Caco-2 (cell line): ENCODE measurements at regions not wholly inside any gene's neighbourhood (a gene's known extent, or its start where the extent isn't known, plus 50 kb on each side); places are given as distances from the start of the nearest gene placed in this dataset.

ENCODE experiments used
- BruUV-seq: library from RNA; stranded (reverse); fragments of 400-500 nt; replicated peaks from 2 replicates; lab custom pipeline; 2021; lab: Mats Ljungman, UMichigan
- CTCF ChIA-PET: fragments of 300-600 bp; sonication (Branson Sonifier 250); formaldehyde crosslinking; loops from one replicate; lab custom pipeline; 2022; ENCODE audit warnings: antibody characterized with exemption; lab: Charles Lee
- POLR2A ChIA-PET: fragments of 300-600 bp; sonication (Branson Sonifier 250); formaldehyde crosslinking; loops from one replicate; lab custom pipeline; 2022; ENCODE audit warnings: antibody characterized with exemption; lab: Charles Lee
- DNase-seq, 2 experiments: peaks; one replicate each; pipeline versions ENCODE4 v3.0.0 to v3.0.0-alpha.2; 2020 to 2022
- H3K27me3 ChIP-seq: replicated peaks from 2 replicates; pipeline ENCODE4 v1.6.0; 2011; ENCODE audit warnings: low read length; ENCODE audit not compliant: control insufficient read depth, insufficient read depth
- H3K36me3 ChIP-seq: 2 replicates; pipeline ENCODE4 v1.5.1; 2011; ENCODE audit warnings: low read length; ENCODE audit not compliant: control insufficient read depth, insufficient read depth
- H3K4me1 ChIP-seq: fragments of 250-450 bp; sonication (Bioruptor Pico); 2 replicates; pipeline ENCODE4 v1.5.1; 2020; ENCODE audit warnings: mild to moderate bottlenecking
- H3K4me3 ChIP-seq: 2 replicates; pipeline ENCODE4 v1.5.1; 2011; ENCODE audit warnings: low read depth, mild to moderate bottlenecking, control low read depth, low read length
- H3K9me3 ChIP-seq: fragments of 250-450 bp; sonication (Bioruptor Pico); 2 replicates; pipeline ENCODE4 v1.5.1; 2020; ENCODE audit warnings: mild to moderate bottlenecking, moderate library complexity
- H3K27ac Mint-ChIP-seq: one replicate; pipeline ENCODE4 v1.8.0; 2022; ENCODE audit warnings: mixed read lengths; ENCODE audit not compliant: unreplicated experiment
- H3K27me3 Mint-ChIP-seq: one replicate; pipeline ENCODE4 v1.8.0; 2022; ENCODE audit warnings: mixed read lengths; ENCODE audit not compliant: insufficient read depth, unreplicated experiment
- H3K36me3 Mint-ChIP-seq: one replicate; pipeline ENCODE4 v1.8.0; 2022; ENCODE audit warnings: mild to moderate bottlenecking, mixed read lengths; ENCODE audit not compliant: insufficient read depth, unreplicated experiment
- H3K4me1 Mint-ChIP-seq: one replicate; pipeline ENCODE4 v1.8.0; 2022; ENCODE audit warnings: low read depth, mixed read lengths; ENCODE audit not compliant: unreplicated experiment
- H3K4me3 Mint-ChIP-seq: one replicate; pipeline ENCODE4 v1.8.0; 2022; ENCODE audit warnings: mild to moderate bottlenecking, moderate library complexity, mixed read lengths; ENCODE audit not compliant: unreplicated experiment
- H3K9me3 Mint-ChIP-seq: one replicate; pipeline ENCODE4 v1.8.0; 2022; ENCODE audit warnings: mixed read lengths; ENCODE audit not compliant: unreplicated experiment
- intact Hi-C: fragments of 100-400 bp; cut with micrococcal nuclease; formaldehyde crosslinking; loops from one replicate; pipeline ENCODE4 v1.10.0; 2022; ENCODE audit not compliant: unreplicated experiment
- TF ChIP-seq, protein P1 (sequence below), 2 experiments: fragments of 200-600 bp in 1 of 2; IDR thresholded peaks; 1 replicate in 1 of 2; 2 replicates in 1 of 2; pipeline versions ENCODE4 v1.5.1 to v1.8.0; 2011 to 2022; ENCODE audit warnings: antibody characterized with exemption in 1 of 2, control low read depth in 1 of 2, inconsistent platforms in 1 of 2, low read depth in 1 of 2, low read length in 1 of 2, mild to moderate bottlenecking in 1 of 2, moderate library complexity in 1 of 2; ENCODE audit not compliant: insufficient read depth in 1 of 2, severe bottlenecking in 1 of 2, unreplicated experiment in 1 of 2

DNA sequence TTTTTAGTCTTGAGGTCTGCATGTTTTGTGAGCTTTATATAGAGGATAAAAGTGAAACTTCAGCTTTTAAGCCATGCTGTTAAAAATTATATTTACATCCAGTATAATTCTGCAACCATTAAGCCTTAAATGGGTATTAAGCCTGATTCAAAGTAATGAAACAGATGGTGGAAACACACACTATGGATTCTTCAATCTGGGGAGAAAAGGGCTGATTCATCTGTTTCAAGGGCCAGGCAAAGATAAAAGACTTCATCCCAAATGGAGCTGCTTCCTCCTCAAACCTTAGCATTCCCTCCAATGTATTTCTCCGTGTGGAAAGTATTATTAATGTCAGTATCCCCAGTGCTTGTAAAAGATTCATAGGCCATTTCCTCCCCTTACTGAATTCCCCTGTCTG lies 367.4 kb upstream of the ZFHX3 start:
- TF ChIP-seq, protein P1, sequence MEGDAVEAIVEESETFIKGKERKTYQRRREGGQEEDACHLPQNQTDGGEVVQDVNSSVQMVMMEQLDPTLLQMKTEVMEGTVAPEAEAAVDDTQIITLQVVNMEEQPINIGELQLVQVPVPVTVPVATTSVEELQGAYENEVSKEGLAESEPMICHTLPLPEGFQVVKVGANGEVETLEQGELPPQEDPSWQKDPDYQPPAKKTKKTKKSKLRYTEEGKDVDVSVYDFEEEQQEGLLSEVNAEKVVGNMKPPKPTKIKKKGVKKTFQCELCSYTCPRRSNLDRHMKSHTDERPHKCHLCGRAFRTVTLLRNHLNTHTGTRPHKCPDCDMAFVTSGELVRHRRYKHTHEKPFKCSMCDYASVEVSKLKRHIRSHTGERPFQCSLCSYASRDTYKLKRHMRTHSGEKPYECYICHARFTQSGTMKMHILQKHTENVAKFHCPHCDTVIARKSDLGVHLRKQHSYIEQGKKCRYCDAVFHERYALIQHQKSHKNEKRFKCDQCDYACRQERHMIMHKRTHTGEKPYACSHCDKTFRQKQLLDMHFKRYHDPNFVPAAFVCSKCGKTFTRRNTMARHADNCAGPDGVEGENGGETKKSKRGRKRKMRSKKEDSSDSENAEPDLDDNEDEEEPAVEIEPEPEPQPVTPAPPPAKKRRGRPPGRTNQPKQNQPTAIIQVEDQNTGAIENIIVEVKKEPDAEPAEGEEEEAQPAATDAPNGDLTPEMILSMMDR (IDR thresholded peaks at IDR 0.05; ENCODE audit: insufficient read depth in 1 of 2, low read depth in 1 of 2, low read length in 1 of 2, severe bottlenecking in 1 of 2, unreplicated experiment in 1 of 2), result no peak
- no peaks in the 10 kb centered on the region for H3K9me3 Mint-ChIP-seq
- H3K4me3 ChIP-seq, result no peak overlapping the region
- H3K4me3 Mint-ChIP-seq, result no peak overlapping the region
- intact Hi-C loops, result no loop called here
- DNase-seq, result no peak
- no peaks in the 10 kb centered on the region for H3K36me3 Mint-ChIP-seq
- POLR2A ChIA-PET, result no interaction called here
- H3K27me3 ChIP-seq, result no peaks in the 10 kb centered on the region
- H3K4me1 Mint-ChIP-seq, result peaks cover 7% of the 10 kb centered on the region
- no peak overlapping the region for H3K27ac Mint-ChIP-seq
- CTCF ChIA-PET, result no interaction called here
- no peaks in the 10 kb centered on the region for H3K36me3 ChIP-seq
- peaks cover 7% of the 10 kb centered on the region for H3K27me3 Mint-ChIP-seq
- H3K9me3 ChIP-seq, result no peaks in the 10 kb centered on the region
- H3K4me1 ChIP-seq, result no peaks in the 10 kb centered on the region
- no TSS peak for BruUV-seq

DNA sequence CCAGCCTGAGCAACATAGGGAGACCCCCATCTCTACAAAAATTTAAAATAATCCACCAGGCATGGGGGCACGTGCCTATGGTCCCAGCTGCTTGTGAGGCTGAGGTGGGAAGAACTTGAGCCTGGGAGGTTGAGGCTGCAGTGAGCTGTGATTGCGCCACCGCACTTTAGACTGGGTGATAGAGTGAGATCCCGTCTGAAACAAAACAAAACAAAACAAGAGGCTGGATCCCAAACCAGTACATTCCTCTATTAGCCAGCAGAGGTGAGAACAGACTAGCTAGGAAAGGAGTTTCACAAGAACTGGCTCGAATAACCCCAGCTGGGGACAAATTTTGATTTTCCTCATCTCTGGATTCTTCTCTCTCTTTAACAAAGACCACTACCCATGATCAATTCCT lies 366.7 kb upstream of the ZFHX3 start:
- CTCF ChIA-PET, result no interaction called here
- no peaks in the 10 kb centered on the region for H3K9me3 ChIP-seq
- POLR2A ChIA-PET, result no interaction called here
- BruUV-seq, result no TSS peak
- Mint-ChIP-seq H3K9me3 (no peaks in the 10 kb centered on the region), H3K36me3 (no peaks in the 10 kb centered on the region), H3K27me3 (peaks cover 8% of the 10 kb centered on the region), H3K4me1 (peaks cover 7% of the 10 kb centered on the region), H3K27ac (no peak overlapping the region), H3K4me3 (no peak overlapping the region)
- no peaks in the 10 kb centered on the region for H3K27me3 ChIP-seq
- DNase-seq, result no peak
- intact Hi-C loops, result no loop called here
- TF ChIP-seq, protein P1 (IDR thresholded peaks at IDR 0.05; ENCODE audit: insufficient read depth in 1 of 2, low read depth in 1 of 2, low read length in 1 of 2, severe bottlenecking in 1 of 2, unreplicated experiment in 1 of 2), result no peak
- H3K4me1 ChIP-seq, result no peaks in the 10 kb centered on the region
- H3K4me3 ChIP-seq, result no peak overlapping the region
- no peaks in the 10 kb centered on the region for H3K36me3 ChIP-seq

DNA sequence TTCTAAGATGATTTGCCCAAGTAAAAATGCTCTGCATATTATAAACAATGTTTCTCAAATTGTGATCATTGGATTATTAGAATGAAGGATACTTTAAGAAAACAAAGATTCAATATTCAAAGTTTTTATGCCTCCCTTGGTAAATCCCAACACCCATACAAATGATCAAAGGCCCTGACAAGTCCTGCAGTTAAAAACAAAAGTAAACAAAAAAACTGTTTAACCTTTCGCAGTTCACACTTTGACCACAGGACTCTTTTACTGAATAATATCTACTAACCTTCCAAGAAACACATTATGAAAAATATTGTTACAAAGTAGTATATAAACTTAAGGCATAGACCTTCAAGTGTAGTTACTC lies 365.9 kb upstream of the ZFHX3 start:
- no TSS peak for BruUV-seq
- H3K9me3 Mint-ChIP-seq, result no peaks in the 10 kb centered on the region
- no peaks in the 10 kb centered on the region for H3K36me3 ChIP-seq
- no peak overlapping the region for H3K4me3 ChIP-seq
- TF ChIP-seq, protein P1 (IDR thresholded peaks at IDR 0.05; ENCODE audit: insufficient read depth in 1 of 2, low read depth in 1 of 2, low read length in 1 of 2, severe bottlenecking in 1 of 2, unreplicated experiment in 1 of 2), result no peak
- peaks cover 9% of the 10 kb centered on the region for H3K27me3 Mint-ChIP-seq
- no peaks in the 10 kb centered on the region for H3K27me3 ChIP-seq
- no peak overlapping the region for H3K4me3 Mint-ChIP-seq
- CTCF ChIA-PET, result no interaction called here
- H3K36me3 Mint-ChIP-seq, result no peaks in the 10 kb centered on the region
- no peaks in the 10 kb centered on the region for H3K9me3 ChIP-seq
- H3K27ac Mint-ChIP-seq, result no peak overlapping the region
- no peak for DNase-seq
- POLR2A ChIA-PET, result no interaction called here
- H3K4me1 ChIP-seq, result no peaks in the 10 kb centered on the region
- peaks cover 7% of the 10 kb centered on the region for H3K4me1 Mint-ChIP-seq
- intact Hi-C loops, result no loop called here
